Hepatocyte (in vitro differentiated cells): ENCODE measurements at regions not wholly inside any gene's neighbourhood (a gene's known extent, or its start where the extent isn't known, plus 50 kb on each side); places are given as distances from the start of the nearest gene placed in this dataset.

Experiments
- EZH2 ChIP-seq: fragments of 200-600 bp; sonication (generic); IDR thresholded peaks from 2 replicates; pipeline ENCODE4 v1.6.1; 2016; ENCODE audit warnings: antibody characterized with exemption, mild to moderate bottlenecking, borderline replicate concordance
- EZH2phosphoT487 ChIP-seq: fragments of 200-600 bp; sonication (generic); IDR thresholded peaks from one replicate; pipeline ENCODE4 v1.6.1; 2018; ENCODE audit warnings: antibody characterized with exemption, mild to moderate bottlenecking, low read depth, moderate library complexity; ENCODE audit not compliant: unreplicated experiment, severe bottlenecking
- TF ChIP-seq, protein P1 (sequence below): fragments of 200-600 bp; sonication (generic); IDR thresholded peaks from 2 replicates; pipeline ENCODE4 v1.5.1; 2016; ENCODE audit warnings: antibody characterized with exemption, mild to moderate bottlenecking; ENCODE audit not compliant: poor library complexity

DNA sequence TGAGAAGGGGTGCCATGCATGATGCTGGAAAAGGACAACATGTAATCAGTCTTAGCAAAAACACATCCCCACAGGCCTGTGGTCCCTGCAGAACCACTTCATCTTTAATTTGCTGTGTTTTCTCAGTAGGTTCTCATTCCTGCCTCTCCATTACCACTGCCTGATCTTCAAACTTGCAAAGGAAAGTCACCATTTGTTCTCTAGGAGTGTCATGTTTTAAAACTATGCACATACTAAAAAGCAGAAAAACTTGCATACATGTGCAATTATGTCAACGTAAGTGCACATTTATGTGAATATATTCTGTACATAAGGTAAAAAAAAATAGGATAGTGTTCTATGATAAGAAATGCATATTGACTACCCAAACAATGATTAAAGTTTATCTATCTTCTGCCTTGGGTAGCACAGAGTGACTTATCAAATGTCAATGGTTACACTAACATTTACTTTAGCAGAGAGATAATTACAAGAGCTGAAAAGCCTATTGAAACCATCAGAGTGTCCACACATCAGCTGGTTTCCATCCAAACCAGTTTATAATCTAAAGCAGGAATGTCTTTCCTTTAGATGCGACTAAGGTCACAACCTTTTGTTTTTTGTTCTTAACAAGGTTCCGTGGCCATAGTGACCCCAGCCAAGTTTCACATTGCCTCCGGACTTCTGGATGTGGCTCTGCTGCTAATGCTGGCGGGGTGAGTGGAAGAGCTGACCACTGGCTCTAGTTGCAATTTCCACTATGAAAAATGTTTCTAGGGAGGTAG is 58.7 kb upstream of the RMDN2 start:
- TF ChIP-seq, protein P1, sequence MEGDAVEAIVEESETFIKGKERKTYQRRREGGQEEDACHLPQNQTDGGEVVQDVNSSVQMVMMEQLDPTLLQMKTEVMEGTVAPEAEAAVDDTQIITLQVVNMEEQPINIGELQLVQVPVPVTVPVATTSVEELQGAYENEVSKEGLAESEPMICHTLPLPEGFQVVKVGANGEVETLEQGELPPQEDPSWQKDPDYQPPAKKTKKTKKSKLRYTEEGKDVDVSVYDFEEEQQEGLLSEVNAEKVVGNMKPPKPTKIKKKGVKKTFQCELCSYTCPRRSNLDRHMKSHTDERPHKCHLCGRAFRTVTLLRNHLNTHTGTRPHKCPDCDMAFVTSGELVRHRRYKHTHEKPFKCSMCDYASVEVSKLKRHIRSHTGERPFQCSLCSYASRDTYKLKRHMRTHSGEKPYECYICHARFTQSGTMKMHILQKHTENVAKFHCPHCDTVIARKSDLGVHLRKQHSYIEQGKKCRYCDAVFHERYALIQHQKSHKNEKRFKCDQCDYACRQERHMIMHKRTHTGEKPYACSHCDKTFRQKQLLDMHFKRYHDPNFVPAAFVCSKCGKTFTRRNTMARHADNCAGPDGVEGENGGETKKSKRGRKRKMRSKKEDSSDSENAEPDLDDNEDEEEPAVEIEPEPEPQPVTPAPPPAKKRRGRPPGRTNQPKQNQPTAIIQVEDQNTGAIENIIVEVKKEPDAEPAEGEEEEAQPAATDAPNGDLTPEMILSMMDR, result no peak
- TF ChIP-seq EZH2 (no peak), EZH2phosphoT487 (no peak)
